Lower leg skin (tissue), 3 donors: ENCODE measurements at regions not wholly inside any gene's neighbourhood (a gene's known extent, or its start where the extent isn't known, plus 50 kb on each side); places are given as distances from the start of the nearest gene placed in this dataset.

Source experiments
- POLR2A ChIP-seq, 2 donors: fragments of 450-650 bp; IDR thresholded peaks; one replicate each; pipeline ENCODE4 v1.6.1; 2016 to 2017; ENCODE audit warnings: antibody characterized with exemption in 2 of 2, mild to moderate bottlenecking in 1 of 2, moderate library complexity in 1 of 2
- TF ChIP-seq, protein P1 (sequence below), 3 donors: fragments of 450-650 bp; IDR thresholded peaks; one replicate each; pipeline ENCODE4 v1.5.1; 2016; ENCODE audit warnings: antibody characterized with exemption in 3 of 3, mild to moderate bottlenecking in 3 of 3, moderate library complexity in 2 of 3

- TF ChIP-seq, protein P1, sequence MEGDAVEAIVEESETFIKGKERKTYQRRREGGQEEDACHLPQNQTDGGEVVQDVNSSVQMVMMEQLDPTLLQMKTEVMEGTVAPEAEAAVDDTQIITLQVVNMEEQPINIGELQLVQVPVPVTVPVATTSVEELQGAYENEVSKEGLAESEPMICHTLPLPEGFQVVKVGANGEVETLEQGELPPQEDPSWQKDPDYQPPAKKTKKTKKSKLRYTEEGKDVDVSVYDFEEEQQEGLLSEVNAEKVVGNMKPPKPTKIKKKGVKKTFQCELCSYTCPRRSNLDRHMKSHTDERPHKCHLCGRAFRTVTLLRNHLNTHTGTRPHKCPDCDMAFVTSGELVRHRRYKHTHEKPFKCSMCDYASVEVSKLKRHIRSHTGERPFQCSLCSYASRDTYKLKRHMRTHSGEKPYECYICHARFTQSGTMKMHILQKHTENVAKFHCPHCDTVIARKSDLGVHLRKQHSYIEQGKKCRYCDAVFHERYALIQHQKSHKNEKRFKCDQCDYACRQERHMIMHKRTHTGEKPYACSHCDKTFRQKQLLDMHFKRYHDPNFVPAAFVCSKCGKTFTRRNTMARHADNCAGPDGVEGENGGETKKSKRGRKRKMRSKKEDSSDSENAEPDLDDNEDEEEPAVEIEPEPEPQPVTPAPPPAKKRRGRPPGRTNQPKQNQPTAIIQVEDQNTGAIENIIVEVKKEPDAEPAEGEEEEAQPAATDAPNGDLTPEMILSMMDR (IDR thresholded peaks at IDR 0.05), result no peak
- TF ChIP-seq POLR2A (IDR thresholded peaks at IDR 0.05), result no peak
These were observed 745.3 kb upstream of the CHD1 start for GRCh38 chr5:99674101-99674500.
